OCI-LY3 (cell line): ENCODE measurements at regions not wholly inside any gene's neighbourhood (a gene's known extent, or its start where the extent isn't known, plus 50 kb on each side); places are given as distances from the start of the nearest gene placed in this dataset.

ENCODE experiments used
- EZH2phosphoT487 ChIP-seq: fragments of 200-600 bp; shearing (Covaris generic); IDR thresholded peaks from 2 replicates; pipeline ENCODE4 v1.6.1; 2018; ENCODE audit warnings: antibody characterized with exemption, mixed run types, low read depth
- TF ChIP-seq, protein P1 (sequence below): fragments of 200-600, 300-600 bp; sonication (generic); IDR thresholded peaks from 2 replicates; pipeline ENCODE4 v1.5.1; 2014; ENCODE audit warnings: antibody characterized with exemption, low read length, low read depth

DNA sequence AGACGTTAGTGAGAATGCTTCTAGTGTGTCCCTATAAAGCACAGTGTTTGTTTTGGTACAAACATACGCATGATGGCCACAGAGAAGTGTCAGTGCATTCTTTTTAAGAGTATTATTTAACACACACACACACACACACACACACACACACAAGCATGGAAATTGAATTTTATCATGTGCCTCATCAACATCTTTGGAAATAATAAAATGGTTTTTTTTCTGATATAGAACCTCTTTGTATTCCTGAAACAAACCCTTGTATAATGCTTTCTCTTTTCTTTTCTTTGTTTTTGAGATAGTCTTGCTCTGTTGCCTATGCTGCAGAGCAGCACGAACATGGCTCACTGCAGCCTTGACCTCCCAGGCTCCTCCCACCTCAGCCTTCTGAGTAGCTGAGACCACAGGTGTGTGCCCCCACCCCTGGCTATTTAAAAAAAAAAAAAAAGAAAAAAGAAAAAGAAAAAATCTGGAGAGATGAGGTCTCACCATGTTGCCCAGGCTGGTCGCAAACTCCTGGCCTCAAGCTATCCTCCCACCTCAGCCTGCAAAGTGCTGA is 116.2 kb upstream of the SYNDIG1 start:
- TF ChIP-seq, protein P1, sequence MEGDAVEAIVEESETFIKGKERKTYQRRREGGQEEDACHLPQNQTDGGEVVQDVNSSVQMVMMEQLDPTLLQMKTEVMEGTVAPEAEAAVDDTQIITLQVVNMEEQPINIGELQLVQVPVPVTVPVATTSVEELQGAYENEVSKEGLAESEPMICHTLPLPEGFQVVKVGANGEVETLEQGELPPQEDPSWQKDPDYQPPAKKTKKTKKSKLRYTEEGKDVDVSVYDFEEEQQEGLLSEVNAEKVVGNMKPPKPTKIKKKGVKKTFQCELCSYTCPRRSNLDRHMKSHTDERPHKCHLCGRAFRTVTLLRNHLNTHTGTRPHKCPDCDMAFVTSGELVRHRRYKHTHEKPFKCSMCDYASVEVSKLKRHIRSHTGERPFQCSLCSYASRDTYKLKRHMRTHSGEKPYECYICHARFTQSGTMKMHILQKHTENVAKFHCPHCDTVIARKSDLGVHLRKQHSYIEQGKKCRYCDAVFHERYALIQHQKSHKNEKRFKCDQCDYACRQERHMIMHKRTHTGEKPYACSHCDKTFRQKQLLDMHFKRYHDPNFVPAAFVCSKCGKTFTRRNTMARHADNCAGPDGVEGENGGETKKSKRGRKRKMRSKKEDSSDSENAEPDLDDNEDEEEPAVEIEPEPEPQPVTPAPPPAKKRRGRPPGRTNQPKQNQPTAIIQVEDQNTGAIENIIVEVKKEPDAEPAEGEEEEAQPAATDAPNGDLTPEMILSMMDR: no peak
- TF ChIP-seq EZH2phosphoT487: no peak
